ENCODE measurements at regions not wholly inside any gene's neighbourhood (a gene's known extent, or its start where the extent isn't known, plus 50 kb on each side); places are given as distances from the start of the nearest gene placed in this dataset.
"Not testable (repeated sequence)": the region's sequence is repeated elsewhere in the genome, so short reads cannot be mapped to it uniquely, and the experiment has no call there.

DNA sequence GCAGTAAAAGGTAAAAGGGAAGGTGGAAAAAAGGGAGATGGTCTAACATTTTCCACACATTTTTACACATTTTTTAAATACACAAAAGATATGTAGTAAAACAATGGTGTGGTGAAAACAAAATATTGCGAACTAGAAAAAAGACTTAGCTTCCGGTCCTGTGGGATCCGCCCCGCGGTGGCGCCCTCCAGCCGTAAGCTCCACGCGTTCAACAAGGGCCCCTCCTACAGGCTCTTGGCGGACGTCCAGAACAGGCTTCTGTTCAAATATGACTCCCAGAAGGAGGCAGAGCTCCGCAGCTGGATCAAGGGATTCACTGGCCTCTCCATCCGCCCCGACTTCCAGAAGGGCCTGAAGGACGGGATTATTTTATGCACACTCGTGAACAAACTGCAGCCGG is 134.1 kb upstream of the TEKT4 start:
- not testable (repeated sequence) for DNase-seq (ENCODE audit: low spot score)

DNA sequence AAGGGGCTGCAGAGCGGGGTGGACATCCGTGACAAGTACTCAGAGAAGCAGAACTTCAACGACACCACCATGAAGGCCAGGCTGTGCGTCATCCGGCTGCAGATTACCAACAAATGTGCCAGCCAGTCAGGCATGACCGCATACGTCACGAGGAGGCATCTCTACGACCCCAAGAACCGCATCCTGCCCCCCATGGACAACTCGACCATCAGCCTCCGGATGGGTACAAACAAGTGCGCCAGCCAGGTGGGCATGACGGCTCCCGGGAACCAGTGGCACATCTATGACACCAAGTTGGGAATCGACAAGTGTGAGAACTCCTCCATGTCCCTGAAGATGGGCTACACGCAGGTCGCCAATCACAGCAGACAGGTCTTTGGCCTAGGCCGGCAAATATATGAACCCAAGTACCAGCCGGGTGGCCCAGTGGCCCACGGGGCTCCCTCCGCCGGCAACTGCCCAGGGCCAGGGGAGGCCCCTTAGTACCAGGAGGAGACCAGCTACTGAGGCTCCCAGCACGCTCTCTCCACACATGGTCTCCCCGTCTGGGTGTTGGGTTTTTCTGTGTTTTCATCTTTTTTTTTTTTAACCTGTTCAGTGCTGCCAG is 133.4 kb upstream of the TEKT4 start:
- DNase-seq (ENCODE audit: low spot score) = not testable (repeated sequence)

DNA sequence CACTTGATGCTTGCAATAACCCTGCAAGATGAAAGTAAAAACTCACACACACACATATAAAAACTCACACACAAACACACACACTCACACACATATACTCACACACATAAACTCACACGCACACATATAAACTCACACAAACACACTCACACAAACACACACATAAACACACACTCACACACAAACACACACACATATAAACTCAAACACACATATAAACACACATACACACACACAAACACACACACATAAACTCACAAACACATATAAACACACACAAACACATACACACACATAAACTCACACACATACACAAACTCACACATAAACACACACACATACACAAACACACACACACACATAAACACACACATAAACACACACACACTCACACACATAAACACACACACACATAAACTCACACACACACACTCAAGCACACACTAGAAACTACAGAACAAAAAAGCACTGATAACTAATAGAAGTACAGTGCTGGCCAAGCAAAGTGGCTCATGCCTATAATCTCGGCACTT is 117.7 kb upstream of the TEKT4 start:
- DNase-seq (ENCODE audit: low spot score) = no peak

DNA sequence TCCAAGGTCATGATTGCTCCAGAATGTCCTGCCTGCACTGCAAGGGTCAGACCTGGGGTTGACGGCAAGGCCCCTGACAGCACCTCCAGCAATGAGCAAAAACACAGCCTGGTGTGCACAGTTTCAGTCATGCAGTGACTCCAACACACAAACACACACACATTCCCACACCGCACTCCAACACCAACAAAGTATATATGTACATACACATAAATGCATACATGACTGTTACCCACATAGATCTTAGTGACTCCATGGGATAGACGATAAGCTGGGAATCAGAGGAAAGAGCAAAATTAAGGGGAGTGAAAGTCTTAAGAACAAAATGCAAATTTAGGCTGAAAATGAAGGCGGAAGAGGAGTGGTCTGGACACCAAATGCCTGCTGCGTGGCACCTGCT is 112.7 kb upstream of the TEKT4 start:
- DNase-seq (ENCODE audit: low spot score) = no peak

DNA sequence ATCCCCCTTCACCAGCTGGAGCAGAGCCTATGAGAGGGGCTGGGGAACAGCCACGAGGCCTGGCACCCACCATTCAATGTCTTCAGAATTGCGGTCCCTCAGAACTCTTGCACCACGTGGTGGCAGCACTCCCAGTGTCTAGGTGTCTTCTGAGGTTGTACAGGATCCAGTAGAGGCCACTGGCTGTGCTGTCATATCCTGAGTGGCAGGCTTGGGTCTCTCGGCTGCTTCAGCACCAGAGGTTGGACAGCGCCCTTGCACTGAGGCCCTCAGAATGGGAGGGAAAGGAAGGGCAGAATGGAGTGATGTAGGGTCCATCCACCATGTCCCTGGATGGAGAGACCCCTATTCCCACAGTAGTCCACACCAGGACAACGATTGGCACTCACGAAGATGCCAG is 112.0 kb upstream of the TEKT4 start:
- peak; percentile 66 for DNase-seq (ENCODE audit: low spot score)

DNA sequence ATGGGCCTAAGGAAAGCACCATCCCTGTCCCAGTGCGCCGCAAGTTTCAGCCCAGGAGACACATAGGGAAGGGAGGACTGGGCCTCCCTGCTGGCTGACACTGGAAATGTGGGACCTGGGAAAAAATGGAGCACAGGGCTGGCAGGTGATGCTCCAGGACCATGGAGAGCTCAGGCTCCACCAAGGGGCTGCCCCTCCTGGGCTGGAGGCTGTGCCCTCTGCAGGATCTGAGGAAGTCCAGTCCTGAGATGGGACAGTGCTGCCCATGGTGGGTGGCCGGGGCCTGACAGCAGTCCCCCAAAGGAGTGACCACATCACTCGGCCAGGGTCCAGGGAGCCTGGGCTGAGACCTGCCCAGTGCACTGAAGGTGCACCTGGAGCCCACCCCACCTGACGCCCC is 108.6 kb upstream of the TEKT4 start:
- no peak for DNase-seq (ENCODE audit: low spot score)

DNA sequence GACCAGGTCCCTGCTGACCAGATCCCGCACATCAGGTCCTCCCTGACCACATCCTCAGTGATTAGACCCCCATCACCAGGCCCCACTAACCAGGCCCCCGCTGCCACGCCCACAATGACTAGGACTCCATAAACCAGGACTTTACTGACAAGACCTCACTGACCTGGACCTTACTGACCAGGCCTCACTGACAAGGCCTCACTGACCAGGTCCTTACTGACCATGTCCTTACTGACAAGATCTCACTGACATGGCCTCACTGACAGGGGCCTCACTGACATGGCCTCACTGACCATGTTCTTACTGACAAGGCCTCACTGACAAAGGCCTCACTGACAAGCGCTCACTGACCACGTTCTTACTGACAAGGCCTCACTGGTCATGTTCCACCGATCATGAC is 107.9 kb upstream of the TEKT4 start:
- DNase-seq (ENCODE audit: low spot score) = no peak

DNA sequence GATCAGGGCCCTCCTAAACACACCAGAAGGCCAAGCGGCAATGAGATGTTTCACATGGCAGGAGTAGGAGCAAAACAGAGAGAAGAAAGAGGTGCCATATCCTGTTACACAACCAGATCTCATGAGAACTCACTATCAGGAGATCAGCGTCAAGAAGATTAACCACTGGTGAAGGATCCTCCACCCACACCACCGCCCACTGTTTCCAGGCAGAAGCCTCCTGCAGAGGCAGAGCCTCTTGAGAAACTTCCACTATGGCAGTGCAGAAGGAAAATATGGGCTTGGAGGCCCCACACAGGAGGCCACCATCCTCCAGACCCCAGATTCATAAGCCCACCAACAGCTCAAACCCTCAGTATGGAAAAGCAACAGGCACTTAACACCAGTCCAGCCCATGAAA is 106.9 kb upstream of the TEKT4 start:
- not testable (repeated sequence) for DNase-seq (ENCODE audit: low spot score)

DNA sequence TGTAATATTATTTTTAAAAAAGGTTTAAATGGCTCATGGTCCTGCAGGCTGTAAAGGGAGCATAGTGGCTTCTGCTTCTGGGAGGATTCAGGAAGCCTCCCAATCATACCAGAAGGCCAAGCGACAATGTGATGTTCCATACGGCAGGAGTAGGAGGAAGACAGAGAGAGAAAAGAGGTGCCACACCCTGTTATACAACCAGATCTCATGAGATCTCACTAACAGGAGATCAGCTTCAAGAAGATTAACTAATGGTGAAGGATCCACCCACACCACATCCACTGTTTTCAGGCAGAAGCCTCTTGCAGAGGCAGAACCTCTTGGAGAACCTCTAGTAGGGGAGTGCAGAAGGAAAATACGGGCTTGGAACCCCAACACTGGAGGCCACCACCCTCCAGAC is 103.9 kb upstream of the TEKT4 start:
- DNase-seq (ENCODE audit: low spot score) = no peak

DNA sequence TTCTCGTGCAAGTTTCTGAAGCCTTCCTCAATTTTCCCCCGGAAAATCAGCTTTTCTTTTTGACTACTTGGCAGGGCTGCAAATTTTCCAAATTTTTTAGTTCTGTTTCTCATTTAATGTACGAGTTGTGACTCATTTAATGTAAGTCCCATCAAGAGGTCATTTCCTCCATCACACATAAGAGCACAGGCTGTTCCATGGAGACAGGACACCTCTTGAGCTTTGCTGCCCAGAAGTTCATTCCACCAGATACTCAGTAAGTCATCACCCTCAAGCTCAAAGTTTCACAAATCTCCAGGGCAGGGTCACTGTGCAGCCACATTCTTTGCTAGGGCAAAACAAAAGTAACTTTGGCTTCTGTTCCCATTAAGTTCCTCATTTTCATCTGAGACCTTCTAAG is 101.5 kb upstream of the TEKT4 start:
- no peak for DNase-seq (ENCODE audit: low spot score)

DNA sequence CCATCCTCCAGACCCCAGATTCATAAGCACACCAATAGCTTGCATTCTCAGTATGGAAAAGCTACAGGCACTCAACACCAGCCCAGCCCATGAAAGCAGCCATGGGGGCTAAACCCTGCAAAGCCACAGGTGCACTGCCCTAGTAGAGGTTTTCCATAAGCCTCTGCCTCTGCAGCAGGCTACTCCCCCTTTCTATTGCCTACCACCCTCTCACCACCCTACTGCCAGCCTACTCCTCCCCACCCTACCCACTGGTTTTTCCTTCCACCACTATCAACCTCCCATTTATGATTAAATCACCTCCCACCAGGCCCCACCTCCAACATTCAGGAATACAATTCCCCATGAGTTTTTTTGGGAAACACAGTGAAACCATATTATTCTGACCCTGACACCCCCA is 96.4 kb upstream of the TEKT4 start:
- DNase-seq (ENCODE audit: low spot score) = no peak

DNA sequence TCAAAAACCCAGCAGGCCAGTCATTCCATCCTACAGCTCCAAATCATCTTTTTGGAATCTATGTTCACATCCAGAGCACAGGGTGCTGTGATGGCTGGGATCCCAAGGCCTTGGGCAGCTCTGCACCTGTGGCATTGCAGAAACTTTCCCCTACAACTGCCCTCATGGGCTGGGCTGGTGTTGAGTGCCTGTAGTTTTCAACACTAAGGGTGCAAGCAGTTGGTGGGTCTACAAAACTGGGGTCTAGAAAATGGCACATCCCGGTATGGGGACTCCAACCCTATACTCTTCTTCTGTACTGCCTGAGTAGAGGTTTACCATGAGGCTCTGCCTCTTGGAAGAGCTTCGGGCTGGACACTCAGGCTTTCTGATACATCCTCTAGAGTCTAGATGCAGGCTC is 95.2 kb upstream of the TEKT4 start:
- no peak for DNase-seq (ENCODE audit: low spot score)

DNA sequence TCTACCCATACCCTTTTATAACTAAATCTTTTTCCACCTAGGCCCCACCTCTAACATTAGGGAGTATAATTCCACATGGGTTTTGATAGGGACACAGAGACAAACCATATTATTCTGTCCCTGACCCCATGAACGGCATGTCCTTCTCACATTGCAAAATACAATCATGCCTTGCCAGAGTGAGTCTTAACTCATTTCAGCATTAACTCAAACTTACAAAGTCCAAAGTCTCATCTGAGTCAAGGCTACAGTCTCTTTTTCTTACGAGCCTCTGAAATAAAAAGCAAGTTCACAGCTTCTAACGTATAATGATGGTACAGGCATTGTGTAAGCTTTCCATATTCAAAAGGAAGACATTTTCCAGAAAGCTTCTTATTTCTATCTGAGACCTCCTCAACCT is 86.1 kb upstream of the TEKT4 start:
- not testable (repeated sequence) for DNase-seq (ENCODE audit: low spot score)

DNA sequence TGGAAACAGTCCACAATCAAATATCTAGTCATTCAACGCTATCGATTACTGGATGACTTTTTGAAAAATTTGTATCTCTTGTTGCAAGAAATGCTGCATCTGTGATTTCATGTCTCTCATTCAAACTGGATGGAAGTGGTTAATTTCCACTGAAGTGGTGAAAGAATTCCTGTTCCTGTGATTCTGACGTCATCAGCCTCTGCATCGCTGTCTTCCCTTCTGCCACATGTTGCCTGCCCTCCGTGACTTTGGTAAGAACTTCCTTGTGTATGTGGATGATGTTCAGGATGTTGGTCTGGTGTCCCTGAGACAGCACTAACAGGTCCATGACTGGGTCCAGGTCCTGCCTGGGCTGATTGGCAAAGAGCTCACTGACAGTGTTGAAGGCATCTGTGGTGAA is 84.8 kb upstream of the TEKT4 start:
- DNase-seq (ENCODE audit: low spot score) = not testable (repeated sequence)

DNA sequence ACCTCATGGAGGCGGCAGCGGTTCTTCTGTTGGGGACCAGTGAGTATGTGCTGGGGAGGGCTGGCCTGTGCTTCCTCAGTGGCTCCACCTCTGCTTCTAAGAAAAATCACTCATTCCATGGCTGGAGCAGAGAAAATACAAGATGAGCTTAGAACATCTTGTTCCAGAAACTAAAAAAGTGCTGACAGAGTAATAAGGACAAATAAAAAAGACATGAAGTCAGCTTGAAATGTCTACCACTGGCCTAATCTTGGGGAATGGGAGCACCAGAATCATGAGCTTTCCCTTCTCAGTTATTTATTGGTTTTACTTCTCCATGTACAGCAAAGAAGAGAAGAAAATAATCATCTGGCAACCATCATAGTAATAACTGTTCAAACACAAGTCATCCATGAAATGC is 81.1 kb upstream of the TEKT4 start:
- DNase-seq (ENCODE audit: low spot score) = not testable (repeated sequence)

DNA sequence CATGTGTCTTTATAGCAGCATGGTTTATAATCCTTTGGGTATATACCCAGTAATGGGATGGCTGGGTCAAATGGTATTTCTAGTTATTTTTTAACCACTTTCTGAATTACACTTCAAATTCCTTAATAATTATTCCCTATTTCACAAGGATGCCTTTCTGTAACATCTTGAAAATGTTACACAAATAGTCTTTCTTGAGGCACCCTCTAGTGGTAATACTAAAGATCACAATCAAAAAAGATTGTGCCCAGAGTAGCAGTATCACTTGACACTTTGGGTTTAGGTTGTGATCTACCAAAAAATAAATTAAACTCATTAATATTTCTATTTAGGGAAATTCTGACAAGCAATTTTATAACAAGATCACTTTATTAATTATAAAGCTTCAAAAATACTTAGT is 74.0 kb upstream of the TEKT4 start:
- peak; percentile 26 for DNase-seq (ENCODE audit: low spot score)
